HG02885 (cell line): ENCODE measurements at regions not wholly inside any gene's neighbourhood (a gene's known extent, or its start where the extent isn't known, plus 50 kb on each side); places are given as distances from the start of the nearest gene placed in this dataset.
A peak's percentile ranks its signal among the peaks of the same experiment; 100 is the strongest.

Experiments
- ATAC-seq: cut with Tn5 transposase; IDR thresholded peaks from one replicate; pipeline ENCODE4 v1.9.1; 2021; ENCODE audit warnings: mild to moderate bottlenecking; ENCODE audit not compliant: unreplicated experiment, poor library complexity

- no peak for ATAC-seq
Observed at GRCh38 chr5:168056499-168057182, 234.8 kb upstream of the WWC1 start.

DNA sequence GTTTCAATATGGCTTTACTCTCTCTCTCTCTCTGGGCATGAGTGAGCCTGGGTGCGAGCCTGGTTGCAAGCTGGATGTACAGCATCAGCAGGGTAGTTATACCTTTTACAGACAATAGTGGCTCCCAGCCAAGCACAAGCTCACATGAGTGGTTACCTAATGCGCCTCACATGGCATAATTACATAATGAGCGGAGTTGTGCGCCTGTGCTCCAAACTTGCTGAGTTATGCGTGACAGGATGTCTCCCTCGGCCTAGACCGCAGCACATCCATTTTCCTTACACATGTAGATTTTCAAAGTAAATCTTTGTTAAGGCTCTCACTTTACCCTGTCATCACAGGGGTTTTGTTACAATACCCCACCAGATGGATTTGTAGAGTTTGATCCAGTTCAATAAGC is 233.5 kb upstream of the WWC1 start:
- no peak for ATAC-seq

- ATAC-seq, result no peak
Observed at GRCh38 chr5:168059131-168059530, 232.3 kb upstream of the WWC1 start.

DNA sequence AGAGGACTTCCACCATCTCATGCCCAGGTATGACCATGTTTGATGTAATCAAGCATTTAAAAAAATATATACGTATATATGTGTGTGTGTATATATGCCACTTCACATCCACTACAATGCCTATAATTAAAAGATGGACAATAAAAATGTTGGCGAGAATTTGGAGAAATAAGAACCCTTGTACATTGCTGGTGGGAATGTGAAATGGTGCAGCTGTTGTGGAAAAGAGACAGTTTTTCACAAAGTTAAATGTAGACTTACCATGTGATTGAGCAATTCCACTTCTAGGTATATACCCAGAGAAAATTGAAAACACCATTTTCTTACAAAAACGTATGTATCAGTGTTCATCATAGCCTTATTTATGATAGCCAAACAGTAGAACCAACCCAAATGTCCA is 229.2 kb upstream of the WWC1 start:
- no peak for ATAC-seq

DNA sequence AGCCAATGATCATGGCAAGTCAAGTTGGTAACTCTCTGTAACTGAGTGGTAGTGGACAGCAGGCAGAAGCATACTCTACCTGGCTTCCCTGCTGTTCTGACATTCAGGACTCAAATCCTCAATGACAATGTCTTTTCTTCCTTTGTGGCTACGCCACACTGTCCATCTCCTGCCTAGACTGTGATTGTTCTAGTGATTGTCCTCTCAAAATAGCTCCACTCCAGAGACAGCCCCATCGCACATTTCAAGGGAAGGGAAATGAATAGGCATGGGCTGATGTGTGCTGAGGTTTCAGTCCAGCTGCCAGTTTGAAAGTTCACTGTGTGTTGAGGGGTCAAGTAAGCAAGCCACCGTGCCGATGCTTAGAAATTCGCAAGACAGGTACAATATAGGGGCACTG is 227.0 kb upstream of the WWC1 start:
- ATAC-seq, result no peak

DNA sequence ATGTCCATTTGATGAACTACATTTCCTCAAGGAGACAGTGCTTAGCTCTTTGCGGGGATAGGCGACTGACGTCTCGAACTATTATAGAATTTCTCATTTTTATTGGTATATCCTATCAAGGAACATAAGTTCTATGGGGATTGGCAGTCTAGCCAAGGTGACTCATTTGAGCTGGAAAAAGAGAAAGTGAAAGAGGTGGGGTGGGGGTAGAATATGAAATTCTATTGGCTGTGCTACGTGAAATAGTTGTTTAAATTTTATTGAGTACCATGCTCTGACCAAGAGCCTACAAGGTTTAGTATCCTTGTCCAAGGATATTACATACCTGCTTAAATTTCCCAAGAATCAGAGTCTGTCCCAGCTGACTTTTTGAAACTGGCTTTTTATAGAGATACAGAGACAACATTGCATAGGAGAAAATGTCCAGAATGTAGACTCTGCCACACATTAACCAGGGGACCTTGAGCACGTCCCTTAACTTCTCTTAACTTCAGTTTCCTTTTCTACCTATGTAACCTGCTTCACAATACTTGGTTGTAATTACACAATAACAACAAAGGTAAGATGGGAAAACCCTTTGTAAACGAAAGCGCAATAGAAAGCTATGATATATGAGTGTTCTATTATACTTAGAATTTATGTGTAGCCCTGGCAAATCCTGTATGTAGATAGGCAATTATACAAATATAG is 226.4 kb upstream of the WWC1 start:
- ATAC-seq, result no peak

DNA sequence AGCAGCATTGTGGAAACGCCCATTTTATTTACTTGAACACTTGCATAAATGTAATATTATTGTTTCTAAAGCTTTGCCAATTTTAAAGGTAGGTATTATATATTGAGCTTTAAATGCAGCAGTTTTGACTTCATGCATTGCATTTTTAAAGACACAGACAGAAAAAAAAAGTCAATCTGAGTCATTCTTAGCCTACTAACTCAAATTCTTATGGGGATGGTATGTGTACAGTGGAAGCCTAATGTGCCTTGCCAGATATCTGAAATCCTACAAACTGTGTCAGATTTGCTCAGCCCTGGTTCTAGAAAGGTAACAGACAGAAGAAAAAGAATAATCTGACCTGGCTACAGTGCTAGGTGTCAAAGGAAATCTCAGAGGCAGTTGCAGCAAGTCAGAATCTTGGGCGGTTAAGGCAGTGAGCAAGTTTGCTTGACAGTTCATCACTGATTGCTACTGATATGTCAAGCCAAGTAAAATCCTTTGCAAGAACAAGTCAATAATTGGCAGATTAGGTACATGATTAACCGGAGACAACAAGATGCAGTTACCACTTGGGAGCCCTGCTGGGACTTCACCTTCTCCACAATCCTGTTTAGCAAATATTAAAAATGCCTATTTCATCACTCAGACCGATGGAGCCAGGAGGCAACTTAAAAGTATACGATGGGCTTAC is 224.8 kb upstream of the WWC1 start:
- no peak for ATAC-seq

DNA sequence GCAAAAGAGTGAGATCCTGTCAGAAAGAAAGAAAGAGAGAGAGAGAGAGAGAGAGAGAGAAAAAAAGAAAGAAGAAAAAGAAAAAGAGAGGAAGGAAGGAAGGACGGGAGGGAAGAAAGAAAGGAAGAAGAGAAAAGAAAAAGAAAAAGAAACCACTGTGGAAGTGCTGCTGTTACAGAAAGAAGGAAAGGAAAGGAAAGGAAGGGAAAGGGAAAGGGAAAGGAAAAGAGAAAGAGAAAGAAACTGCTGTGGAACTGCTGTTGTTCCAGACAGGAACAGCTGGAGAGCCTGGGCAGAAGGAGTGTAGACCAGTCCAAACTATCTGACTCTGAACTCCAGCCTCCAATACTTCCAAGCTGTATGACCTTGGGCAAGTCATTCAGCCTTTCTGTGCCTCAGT is 220.7 kb upstream of the WWC1 start:
- no peak for ATAC-seq

DNA sequence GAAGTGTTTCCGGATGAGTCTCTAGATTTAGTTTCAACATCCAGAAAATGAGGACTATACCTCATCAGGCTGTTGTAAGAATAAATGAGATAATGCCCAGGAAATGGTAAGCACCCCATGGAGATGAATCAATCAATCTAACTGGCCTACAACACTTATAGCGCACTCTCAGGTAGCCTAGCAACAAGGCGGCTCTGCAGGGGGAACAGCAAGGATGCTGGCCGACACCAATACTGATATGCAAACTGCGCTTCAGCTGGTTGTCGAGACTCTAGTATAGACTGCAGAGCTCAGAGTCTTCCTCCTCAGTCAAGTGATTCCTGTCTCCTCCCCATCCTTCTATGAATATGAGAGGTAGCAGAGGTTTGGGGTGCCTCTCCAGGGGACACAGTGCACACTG is 218.8 kb upstream of the WWC1 start:
- no peak for ATAC-seq

GRCh38 chr5:168073311-168073710 is 218.1 kb upstream of the WWC1 start:
- ATAC-seq, result no peak

GRCh38 chr5:168073991-168074800 is 217.2 kb upstream of the WWC1 start:
- ATAC-seq, result no peak

DNA sequence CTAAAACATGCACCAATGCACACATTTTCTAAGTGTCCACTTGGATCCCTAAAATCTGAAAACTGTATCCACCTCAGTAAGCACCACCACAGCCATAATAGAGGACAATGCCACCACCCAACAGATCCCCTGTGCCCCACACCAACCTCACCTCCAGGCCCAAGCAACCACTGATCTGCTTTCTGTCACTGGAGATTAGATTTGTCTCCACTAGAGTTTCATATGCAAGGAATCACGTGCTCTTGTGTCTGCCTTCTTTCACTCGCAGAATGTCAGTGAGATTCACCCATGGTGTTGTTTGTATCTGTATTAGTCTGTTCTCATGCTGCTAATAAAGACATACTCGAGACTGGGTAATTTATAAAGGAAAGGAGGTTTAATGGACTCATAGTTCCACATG is 216.1 kb upstream of the WWC1 start:
- no peak for ATAC-seq

- ATAC-seq, result peak; percentile 84
Observed at GRCh38 chr5:168076561-168076991, 214.9 kb upstream of the WWC1 start.

- ATAC-seq, result no peak
Observed at GRCh38 chr5:168085261-168086031, 206.0 kb upstream of the WWC1 start.

GRCh38 chr5:168086104-168086610 is 205.3 kb upstream of the WWC1 start:
- no peak for ATAC-seq

- no peak for ATAC-seq
Observed at GRCh38 chr5:168086746-168087145, 204.7 kb upstream of the WWC1 start.

DNA sequence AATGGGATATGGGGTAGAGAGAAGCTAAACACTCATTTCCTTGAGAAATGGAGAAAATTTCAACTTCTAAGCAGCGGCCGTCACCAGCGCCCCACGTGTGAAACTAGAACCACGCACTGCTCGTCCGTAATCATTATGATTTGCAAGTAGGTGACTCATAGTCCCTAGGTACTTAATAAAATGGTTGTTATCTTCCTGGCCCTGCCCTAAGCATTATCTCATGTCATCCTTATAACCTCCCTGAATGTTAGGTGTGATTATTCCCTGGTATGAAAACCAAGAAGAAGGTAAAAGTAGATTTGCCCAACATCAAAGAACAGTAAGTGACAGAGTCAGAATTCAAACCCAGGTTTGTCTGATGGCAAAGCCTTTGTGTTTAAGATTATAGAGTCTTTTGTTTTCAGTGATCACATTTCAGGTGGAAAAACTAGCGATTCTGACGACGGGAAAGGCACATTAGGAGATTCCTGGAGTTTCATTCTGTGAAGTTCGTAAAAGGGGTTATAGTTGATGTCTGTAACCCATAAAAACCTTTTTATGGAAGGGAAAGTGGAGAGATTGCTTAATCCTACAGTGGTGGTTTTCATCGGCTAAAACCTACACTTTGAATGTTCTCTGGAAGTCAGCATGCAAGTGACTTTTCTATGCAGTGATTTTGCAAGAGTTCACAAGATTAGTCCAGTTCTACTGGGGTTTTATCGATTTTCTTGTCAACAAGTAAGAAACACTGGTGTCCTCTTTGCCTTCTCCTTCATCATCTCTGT is 202.9 kb upstream of the WWC1 start:
- ATAC-seq, result no peak

DNA sequence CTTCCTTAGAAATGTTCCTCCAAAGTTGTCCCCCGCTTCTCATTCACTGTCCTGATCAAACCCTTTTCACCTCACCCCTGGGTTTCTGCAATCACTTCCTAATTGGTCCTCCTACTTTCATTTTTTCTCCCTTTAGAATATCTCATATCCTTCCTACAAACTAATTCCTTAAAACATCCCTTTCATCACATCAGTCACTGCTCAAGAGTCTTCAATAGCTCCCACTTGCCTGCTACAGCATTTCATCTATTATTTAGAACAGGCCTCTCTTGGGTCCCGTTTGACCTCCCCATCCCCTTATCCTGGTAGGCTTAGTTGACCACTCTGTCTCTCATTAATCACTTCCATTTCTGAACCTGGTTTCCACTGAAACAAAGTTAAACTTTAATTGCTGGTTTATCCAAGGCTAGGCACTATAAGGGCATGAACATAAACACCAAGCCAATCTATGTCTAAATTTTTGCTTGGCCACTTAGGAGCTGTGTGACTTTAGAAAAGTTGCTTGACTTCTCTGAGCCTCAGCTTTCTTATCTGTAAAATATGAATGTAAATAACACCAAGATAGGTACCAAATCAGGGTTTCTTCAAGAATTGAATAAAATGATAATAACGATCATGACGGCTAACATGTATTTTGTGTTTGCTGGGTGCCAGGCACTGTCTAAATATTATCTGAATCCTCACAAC is 202.1 kb upstream of the WWC1 start:
- no peak for ATAC-seq
